Upper lobe of left lung (tissue), 4 donors: ENCODE measurements at regions not wholly inside any gene's neighbourhood (a gene's known extent, or its start where the extent isn't known, plus 50 kb on each side); places are given as distances from the start of the nearest gene placed in this dataset.

Experiments
- CTCF ChIP-seq, 6 experiments: fragments of 450-650 bp in 4 of 6; fragments of 200-600 bp in 2 of 6; sonication (generic) in 2 of 6; IDR thresholded peaks; one replicate each; pipeline ENCODE4 v1.5.1; 2016 to 2019; ENCODE audit warnings: antibody characterized with exemption in 6 of 6
- POLR2A ChIP-seq, 4 donors: fragments of 450-650 bp; IDR thresholded peaks; one replicate each; pipeline ENCODE4 v1.5.1; 2016 to 2017; ENCODE audit warnings: antibody characterized with exemption in 4 of 4, mild to moderate bottlenecking in 2 of 4

GRCh38 chr12:131363841-131364495, 346.9 kb upstream of the SFSWAP start:
- TF ChIP-seq POLR2A (IDR thresholded peaks at IDR 0.05), result no peak
- TF ChIP-seq CTCF (IDR thresholded peaks at IDR 0.05), result no peak
